HG02678 (cell line): ENCODE measurements at regions not wholly inside any gene's neighbourhood (a gene's known extent, or its start where the extent isn't known, plus 50 kb on each side); places are given as distances from the start of the nearest gene placed in this dataset.
A peak's percentile ranks its signal among the peaks of the same experiment; 100 is the strongest.
"Not testable (repeated sequence)": the region's sequence is repeated elsewhere in the genome, so short reads cannot be mapped to it uniquely, and the experiment has no call there.

Source experiments
- ATAC-seq: cut with Tn5 transposase; IDR thresholded peaks from one replicate; pipeline ENCODE4 v1.9.1; 2021; ENCODE audit warnings: mild to moderate bottlenecking, moderate library complexity; ENCODE audit not compliant: unreplicated experiment

DNA sequence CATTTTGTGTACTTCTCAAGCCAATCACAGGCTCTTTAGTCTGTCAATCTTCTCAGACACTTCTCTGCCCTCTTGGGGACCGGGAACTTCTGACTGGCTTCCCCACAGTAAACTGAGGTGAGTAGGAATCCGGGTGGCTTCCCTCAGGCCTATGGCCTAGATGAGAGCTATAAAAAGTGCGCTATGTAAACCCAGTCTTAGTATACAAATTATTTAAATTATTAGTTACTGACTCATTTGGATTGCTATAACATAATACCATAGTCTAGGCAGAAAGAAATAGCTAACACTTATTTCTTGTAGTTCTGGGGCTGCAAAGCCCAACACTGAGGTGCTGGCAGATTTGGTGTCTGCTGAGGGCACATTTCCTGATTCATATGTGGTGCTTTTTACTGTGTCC lies 109.2 kb upstream of the MCHR2 start:
- ATAC-seq, result no peak

DNA sequence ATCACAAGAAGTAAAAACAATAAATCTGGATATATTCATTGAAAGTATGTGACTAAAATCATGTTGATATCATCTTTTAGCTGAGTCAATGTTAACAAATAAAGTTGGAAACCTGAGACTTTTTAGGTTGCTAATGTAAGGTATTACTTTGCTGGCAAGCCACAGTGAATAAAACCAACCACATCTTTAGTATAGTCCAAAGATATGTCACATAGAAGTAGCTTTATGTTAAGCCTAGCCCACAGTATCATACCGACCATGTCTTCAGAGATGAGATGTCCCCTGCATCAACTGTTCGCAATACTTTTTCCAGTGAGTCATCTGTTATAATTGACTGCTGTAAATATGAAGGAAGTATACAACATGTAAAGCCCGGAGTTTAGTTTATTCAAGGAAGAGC lies 107.6 kb upstream of the MCHR2 start:
- no peak for ATAC-seq

DNA sequence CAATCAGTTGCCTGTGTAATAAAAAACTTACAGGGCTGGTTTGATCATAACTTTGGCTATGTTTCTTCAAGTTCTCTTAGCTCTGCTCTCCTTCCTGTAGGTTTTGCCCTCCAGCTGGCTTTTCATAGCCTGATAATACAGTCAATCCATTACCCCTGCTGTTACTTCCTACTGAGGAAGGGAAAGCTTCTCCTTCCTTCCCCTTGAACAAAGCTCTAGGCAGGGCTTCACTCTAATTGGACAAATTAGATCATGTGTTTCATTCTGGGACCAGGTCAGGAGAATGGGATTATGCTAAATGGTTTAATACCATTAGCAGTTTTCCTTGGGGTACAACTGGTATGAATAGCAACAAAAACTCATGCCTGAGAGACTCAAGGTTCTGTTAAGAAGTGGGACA lies 106.8 kb upstream of the MCHR2 start:
- no peak for ATAC-seq

DNA sequence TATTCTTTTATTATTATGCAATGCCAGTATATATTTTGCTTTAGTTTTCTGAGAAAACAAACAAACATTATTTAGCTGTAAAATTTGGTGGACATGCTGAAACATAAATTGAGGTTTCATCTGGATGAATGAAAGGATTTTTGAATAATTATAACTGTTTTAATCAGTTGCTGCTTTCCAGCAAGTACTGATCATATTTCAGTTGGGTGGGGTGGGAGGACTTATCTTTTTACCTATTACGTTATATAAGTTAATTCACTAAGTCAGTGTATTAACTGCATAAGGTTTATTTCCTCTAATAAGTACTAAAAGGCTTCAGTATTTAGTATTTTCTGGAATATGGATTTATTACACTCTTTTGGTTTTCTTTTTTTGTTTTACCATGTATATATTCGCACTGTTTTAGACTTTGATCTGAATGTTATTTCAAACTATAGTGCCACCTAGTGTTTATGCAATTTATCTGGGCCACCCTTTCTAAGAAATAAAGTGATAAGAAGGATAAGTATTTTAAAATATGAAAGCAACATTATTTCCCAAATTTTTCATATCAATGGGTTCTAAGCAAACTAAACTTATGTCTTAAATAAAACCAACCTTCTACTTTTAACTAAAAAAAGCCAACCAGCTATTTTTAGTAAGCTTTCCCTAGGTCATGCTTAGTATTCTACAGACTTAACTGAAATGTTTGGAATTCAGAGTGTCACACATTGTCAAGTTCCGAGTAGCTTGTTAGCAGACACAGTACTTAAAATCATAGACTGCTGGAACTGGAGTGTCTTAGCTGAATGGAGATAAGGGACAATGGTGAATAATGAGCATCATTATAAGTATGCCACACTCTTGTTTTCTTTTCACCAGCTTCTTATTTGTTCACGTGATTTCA lies 105.4 kb upstream of the MCHR2 start:
- ATAC-seq, result no peak

DNA sequence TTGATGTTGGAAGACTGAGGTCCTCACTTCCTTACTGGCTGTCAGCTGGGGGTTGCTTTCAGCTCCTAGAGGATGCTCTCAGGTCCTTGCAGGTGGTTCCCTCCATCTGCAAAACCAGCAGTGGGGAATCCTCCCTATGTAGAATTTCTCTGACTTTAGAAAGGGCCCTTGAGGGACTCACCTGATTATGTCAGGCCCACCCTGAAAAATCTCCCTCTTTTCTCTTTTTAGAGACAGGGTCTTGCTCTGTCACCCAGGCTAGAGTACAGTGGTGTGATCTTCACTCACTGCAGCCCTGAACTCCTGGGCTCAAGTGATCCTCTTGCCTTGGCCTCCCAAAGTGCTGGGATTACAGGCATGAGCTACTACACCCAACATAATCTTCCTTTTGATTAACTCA lies 102.9 kb upstream of the MCHR2 start:
- no peak for ATAC-seq

DNA sequence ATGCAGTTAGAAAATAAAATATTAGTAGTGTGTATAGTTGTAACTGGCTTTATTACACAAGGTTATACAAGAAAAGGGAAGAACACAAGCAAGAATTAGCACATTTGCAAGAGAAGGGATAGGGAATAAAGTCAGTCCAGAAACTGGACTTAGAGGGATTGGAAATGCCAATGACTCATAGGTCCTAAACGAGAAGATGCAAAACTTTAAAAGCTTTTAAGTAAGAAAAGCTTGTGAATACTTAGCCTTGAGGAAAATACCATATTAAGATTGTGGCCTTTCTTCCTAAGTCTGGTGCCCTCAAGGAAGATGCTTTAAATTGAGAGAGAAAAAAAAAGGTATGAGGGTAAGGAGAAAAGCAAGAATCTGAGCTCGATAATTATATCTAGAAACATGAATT lies 102.3 kb upstream of the MCHR2 start:
- ATAC-seq, result no peak

DNA sequence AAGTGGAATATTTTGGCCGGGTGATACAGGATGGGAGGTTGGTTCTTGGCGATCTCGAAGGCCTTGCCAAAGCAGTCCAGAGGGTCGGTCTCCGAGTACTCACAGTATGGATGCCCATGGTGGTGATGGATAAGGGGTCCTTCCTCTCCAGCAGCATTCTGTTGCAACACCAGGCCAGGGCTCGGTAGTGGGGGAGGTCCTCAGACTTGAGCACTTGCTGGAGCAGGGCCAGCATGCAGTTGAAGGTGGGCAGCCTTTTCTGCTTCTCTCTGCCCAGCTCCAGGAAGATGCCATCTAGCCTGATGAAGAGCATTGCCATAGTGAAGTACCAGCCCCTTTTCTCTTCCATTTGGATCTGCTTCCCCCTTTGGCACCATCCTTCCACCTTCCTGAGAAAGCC lies 99.4 kb upstream of the MCHR2 start:
- ATAC-seq, result no peak

DNA sequence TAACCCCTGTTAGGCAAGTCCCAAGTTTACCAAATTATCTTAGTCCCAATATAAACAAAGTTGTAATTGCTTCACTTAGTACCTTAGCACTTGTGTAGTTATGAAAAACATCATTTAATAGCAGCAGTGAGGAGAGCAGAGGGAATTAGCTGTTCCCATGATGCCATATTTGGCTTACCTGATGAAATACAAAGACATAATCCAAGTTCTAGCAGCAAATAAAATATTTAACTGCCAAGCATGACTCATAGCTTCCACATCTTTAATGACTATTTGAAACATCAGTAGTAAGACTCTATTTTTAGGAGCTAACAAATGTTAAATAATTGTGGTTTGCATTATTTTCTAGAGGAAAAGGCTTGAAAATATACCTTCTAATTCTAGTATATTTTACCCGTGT lies 94.0 kb upstream of the MCHR2 start:
- ATAC-seq, result no peak

DNA sequence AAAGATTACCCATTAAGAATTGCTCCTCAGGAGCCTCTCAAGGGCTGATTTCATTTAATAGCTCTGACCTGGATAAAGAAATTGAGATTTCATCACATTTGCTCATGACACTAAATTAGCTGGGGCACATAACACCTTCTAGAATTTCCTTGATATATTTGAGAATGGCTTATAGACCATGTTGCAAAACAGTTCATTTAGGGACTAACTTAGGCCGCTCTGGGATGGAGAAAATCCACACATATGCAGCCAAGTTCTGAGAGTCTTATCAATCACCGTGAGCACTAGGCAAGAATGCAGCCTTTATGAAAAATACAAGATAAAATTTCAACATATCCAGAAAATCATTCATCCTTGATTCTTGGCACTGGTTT lies 91.0 kb upstream of the MCHR2 start:
- no peak for ATAC-seq

DNA sequence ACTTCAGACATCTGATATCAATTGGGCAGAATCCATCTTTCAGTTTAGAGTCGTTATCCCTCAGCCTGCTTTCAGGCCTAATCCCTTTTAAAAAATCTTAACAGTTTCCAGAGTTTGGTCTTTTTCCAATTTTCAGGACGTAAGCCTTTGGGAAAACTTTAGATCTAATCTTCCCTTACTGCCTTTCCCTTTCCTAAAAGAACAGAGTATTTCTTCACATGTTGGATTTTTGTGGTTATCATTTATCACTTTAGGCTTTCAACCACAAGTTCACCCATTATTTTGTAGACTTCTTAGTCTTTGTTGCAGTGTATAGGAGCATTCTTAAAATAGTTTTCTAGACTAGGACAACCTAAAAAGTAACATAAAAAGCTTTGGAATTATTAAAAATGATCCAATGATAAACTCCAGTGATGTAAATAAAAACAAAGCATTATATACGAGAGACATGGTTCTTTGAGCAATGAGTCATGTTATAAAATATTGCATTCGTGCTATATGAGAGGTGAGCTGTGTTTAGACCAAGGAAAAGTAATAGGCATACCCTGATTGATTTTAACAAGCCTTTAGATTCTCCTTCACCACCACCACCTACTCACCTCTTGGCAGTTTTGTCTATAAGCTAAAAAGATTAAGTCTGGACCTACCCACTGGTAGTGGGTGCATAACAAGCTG lies 90.4 kb upstream of the MCHR2 start:
- ATAC-seq, result no peak

DNA sequence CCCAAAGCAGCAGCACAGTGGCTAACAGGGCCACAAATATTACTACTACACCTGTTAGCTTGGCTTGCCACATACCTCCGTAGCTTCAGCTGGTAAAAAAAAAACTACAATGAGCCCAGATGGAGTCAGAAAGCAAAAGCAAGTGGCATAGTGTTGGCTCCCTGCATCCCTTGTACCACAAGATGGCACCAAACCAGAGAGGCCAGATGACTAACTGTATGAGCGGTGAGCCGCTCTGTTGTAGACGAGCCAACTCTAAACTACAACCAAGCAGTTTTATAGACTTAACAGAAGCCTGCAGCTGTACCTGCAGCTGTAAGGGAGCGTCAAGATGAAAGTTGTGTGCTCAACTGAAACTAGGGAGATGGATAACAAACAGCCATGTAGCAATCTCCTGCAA lies 84.5 kb upstream of the MCHR2 start:
- peak; percentile 48 for ATAC-seq

DNA sequence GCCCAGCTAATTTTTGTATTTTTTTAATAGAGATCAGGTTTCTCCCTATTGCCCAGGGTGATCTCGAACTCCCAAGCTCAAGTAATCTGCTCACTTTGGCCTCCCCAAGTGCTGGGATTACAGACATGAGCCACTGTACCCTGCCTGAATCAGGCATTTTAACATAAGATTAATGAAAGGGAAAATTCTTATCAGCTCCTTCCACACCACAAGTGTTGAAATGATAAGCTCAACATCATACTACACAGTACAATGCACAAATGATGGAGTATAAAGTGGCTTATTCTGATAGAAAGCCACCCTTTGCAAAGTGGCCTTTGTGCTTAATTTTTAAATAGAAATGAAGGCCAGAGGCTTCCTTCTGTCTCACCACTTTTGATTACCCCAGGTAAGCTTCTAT lies 71.3 kb upstream of the MCHR2 start:
- ATAC-seq, result no peak

DNA sequence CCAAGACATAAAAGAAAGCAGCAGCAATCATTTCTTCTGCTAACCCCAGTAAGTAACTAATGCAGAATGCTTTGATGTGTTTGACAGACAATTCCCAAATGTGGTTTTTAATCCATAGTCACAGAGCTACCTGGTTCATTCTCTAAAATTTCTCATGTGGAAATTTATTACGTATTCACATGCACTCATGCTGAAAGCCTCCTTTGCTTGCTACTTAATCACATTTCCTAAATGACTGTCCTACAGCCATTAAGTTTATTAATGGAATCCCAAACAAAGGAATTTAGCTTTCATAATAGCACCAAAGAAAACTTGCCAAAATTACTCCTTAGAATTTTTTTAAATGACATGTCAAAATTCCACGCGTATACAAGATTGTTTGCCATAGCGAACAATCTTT lies 68.6 kb upstream of the MCHR2 start:
- no peak for ATAC-seq

DNA sequence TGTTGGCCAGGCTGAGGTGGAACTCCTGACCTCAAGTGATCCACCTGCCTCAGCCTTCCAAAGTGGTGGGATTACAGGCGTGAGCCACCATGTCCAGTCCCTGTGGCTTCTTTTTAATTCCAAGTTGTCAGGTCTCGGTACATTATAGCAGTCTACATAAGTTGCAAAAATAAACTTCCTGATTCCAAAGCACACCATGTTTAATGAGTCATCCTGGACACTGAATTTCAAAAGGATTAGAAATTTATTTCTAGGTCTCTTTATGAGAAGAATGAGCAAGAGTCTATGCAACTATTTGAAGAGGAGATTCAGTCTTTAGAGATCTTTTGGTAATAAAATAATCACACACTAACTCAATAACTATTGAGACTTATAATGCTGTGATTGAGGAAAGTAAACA lies 63.9 kb upstream of the MCHR2 start:
- ATAC-seq, result no peak

DNA sequence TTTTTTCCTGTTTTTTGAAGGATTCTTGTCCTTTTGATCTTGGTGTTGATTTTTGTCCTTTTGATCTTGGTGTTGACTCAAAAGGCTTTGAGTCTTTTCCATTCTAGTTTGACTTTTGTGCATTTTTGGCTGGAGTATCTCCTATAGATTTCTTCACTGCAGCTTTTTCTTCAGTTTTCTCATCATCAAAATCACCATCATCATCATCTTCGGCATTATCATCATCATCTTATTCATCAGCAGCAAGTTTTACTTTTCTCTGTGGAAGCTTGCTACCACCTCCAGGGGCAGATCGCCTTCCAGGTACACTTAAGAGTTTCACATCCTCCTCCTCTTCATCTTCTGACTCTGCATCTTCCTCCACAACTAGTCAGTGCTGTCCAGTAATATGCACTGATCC lies 56.5 kb upstream of the MCHR2 start:
- no peak for ATAC-seq

DNA sequence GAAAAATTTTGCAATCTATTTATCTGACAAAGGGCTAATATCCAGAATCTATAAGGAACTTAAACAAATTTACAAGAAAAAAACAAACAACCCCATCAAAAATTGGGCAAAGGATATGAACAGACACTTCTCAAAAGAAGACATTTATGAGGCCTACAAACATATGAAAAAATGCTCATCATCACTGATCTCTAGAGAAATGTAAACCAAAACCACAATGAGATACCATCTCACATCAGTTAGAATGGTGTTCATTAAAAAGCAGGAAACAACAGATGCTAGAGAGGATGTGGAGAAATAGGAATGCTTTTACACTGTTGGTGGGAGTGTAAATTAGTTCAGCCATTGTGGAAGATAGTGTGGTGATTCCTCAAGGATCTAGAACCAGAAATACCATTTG lies 49.9 kb upstream of the MCHR2 start:
- not testable (repeated sequence) for ATAC-seq
